ENCODE measurements at regions not wholly inside any gene's neighbourhood (a gene's known extent, or its start where the extent isn't known, plus 50 kb on each side); places are given as distances from the start of the nearest gene placed in this dataset.

DNA sequence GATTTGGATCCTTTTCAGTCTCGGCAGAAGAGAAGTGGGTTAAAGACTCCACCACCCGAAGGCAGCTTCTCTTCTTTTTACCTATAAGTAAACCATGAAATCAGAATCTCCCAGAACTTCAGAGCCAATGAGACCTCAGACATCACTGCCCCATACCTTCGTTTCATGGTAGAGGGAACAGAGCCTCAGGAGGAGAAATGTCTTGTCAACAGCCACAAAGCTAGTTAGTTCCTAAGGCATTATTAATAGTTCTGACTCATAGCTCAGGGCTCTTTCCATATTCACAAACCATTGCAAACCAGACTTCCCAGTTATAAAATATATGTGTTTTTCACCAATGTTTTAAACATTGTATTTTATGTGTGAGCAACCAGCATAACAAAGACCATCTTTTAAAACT, 118.7 kb upstream of the RIPOR2 start:
- TF ChIP-seq, protein P1, sequence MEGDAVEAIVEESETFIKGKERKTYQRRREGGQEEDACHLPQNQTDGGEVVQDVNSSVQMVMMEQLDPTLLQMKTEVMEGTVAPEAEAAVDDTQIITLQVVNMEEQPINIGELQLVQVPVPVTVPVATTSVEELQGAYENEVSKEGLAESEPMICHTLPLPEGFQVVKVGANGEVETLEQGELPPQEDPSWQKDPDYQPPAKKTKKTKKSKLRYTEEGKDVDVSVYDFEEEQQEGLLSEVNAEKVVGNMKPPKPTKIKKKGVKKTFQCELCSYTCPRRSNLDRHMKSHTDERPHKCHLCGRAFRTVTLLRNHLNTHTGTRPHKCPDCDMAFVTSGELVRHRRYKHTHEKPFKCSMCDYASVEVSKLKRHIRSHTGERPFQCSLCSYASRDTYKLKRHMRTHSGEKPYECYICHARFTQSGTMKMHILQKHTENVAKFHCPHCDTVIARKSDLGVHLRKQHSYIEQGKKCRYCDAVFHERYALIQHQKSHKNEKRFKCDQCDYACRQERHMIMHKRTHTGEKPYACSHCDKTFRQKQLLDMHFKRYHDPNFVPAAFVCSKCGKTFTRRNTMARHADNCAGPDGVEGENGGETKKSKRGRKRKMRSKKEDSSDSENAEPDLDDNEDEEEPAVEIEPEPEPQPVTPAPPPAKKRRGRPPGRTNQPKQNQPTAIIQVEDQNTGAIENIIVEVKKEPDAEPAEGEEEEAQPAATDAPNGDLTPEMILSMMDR (IDR thresholded peaks at IDR 0.05; ENCODE audit: insufficient read depth, missing control alignments): no peak
- FAIRE-seq (no peak), DNase-seq (ENCODE audit: insufficient read length, low spot score) (no peak)

DNA sequence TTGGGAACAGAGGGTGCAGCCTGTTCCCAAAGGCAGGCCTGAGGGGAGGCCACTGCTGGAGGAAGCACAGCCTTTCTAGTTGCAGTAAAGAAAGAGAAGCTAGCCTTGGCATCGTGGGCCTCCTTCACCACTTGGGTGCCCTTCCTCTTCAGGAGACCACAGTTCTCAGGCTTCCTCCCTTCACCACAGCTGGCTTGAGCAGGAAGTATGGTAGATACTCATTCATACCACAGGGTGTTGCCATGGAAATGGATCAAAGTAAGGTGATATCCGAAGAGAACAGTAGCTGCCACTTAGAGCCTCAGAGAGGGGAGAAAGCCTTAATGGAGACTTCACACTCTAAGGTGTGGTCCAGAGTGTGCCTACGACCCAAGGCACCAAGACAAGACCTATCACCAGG, 120.4 kb upstream of the RIPOR2 start:
- DNase-seq (ENCODE audit: insufficient read length, low spot score) (no peak), FAIRE-seq (no peak)
- TF ChIP-seq, protein P1 (IDR thresholded peaks at IDR 0.05; ENCODE audit: insufficient read depth, missing control alignments): no peak

DNA sequence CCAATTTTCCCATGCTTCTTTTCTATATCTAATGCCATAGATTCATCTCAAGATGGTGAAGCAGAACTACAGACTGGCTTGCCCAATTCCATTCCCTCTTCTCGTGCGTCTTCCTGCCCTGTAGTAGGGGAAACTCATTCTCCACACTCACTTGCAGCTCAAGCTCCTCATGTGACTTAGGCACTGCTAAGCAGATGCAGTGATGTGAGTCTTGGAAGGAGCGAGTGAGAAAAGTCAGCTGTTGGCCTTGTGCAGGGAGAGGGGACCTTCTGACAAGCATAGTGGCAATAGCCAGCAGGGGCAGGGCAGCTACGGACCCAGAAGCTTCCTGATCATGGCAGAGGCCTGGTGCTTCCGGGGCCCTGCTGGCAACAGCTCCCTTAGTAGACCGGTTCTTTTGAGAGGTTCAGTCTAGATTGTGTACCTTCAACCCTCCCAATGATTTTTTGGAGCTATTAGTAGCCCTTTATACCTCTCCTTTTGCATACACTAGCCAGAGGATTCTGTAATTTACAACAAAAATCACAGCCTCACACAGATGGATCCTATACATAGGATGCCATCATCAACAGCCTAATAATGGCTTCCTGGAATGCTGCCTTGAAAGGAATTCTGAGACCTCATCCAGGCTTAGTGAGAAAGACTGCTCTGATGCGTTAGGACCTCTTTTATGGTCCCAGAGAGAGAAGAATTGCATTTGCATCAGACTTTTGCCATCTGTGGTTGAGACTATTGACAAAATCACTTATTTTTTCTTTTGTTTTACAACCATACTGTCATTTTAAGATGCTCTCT, 121.5 kb upstream of the RIPOR2 start:
- DNase-seq (ENCODE audit: insufficient read length, low spot score): no peak
- TF ChIP-seq, protein P1 (IDR thresholded peaks at IDR 0.05; ENCODE audit: insufficient read depth, missing control alignments): no peak
- no peak for FAIRE-seq

DNA sequence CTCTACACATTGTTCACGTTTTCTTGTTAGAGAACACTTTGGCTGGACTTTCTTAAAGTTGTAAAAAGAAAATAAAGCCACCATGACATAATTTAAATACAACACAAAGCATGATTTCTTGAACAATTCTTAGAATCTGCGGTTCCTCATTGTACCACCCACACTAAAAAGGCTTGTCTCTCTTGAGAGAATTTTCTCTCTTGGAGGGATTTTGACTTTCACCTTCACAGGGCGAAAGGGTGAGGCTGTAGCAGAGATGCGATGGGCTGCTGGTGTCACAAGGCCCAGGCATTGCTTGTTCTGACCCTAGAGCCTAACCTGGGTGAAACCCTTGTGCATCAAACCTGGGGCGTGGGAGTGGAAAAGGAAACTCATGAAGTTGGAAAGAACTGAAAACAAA, 122.7 kb upstream of the RIPOR2 start:
- TF ChIP-seq, protein P1 (IDR thresholded peaks at IDR 0.05; ENCODE audit: insufficient read depth, missing control alignments): no peak
- no peak for FAIRE-seq
- DNase-seq (ENCODE audit: insufficient read length, low spot score): no peak

DNA sequence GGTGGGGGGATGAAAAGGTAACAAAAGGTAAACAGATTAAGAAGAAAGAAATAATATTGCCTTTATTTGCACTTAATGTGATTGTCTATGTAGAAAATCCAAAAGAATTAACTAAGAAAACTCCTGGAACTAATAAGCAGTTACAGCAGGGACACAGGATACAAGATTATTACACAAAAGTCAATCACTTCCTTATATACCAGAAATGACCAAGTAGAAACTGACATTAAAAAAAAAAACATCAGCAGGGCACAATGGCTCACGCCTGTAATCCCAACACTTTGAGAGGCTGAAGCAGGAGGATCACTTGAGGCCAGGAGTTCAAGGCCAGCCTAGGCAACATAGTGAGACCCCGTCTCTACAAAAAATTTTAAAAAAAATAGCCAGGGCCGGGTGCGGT, 123.2 kb upstream of the RIPOR2 start:
- DNase-seq (ENCODE audit: insufficient read length, low spot score) (no peak), FAIRE-seq (no peak)
- TF ChIP-seq, protein P1 (IDR thresholded peaks at IDR 0.05; ENCODE audit: insufficient read depth, missing control alignments): no peak

DNA sequence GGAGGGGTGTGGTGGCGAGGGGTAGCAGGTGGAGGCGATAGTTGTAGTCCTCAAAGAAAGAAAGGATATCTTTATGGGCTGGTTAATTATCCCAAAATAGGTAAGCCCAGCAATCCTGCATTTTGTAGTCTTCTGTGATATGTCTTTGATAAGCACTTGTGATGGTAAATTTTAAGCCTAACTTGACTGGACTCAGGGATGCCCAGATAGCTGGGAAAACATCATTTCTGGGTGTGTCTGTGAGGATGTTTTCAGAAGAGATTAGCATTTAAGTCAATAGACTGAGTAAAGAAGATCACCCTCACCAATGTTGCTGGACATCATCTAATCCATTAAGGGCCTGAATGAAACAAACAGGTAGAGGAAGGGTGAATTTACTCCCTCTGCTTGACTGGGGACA, 124.8 kb upstream of the RIPOR2 start:
- no peak for FAIRE-seq
- no peak for DNase-seq (ENCODE audit: insufficient read length, low spot score)
- TF ChIP-seq, protein P1 (IDR thresholded peaks at IDR 0.05; ENCODE audit: insufficient read depth, missing control alignments): no peak

DNA sequence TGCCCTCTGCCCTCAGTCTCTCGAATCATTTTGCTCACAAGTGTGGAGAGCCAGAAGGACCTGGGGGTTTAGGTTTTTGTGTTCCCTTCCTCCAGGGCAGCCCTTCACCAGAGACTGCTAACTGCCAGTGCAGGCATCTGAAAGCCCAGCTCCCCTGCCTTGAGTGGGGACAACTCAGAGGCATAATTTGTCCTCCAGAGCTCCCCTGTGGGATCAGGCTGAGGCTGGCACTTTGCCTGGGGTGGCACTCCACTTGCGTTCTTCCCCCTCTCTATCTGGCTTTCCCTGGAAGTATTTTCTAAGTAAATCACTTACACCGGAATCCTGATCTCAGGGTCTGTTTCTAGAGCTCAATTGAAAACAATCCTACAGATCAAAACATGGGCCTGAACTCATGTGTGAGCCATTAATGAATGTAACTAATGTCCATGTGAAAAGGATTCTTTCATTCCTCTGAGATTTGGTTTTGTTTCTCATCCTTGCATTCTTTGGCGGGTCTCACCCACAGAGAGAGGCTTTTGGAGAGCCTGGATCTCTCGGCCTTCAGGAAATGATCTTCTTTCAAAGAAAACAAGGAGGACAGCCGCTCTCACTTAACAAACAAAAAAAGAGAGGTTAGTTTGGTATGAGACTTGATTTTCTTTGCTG, 125.7 kb upstream of the RIPOR2 start:
- FAIRE-seq (no peak), DNase-seq (ENCODE audit: insufficient read length, low spot score) (no peak)
- TF ChIP-seq, protein P1 (IDR thresholded peaks at IDR 0.05; ENCODE audit: insufficient read depth, missing control alignments): no peak
